ENCODE measurements at regions not wholly inside any gene's neighbourhood (a gene's known extent, or its start where the extent isn't known, plus 50 kb on each side); places are given as distances from the start of the nearest gene placed in this dataset.

- TF ChIP-seq REST (IDR thresholded peaks at IDR 0.05; ENCODE audit: borderline replicate concordance in 1 of 2, low read depth in 1 of 2, low read length in 2 of 2) (no peak), TFAP4 (IDR thresholded peaks at IDR 0.05; ENCODE audit: borderline replicate concordance, low read depth) (peak; percentile 30; the same call in 1 of the 2 replicates), PBX3 (CRISPR knock-in tag; IDR thresholded peaks at IDR 0.05; ENCODE audit: borderline replicate concordance) (0 out of 2 replicates have a peak, but pooled peaks have one; percentile 20), RNF2 (conservative IDR thresholded peaks at IDR 0.05; ENCODE audit: low read depth) (no peak; the same call in 1 of the 2 replicates), EZH2 (conservative IDR thresholded peaks at IDR 0.05; ENCODE audit: low read depth, low read length) (no peak), TBP (CRISPR knock-in tag; IDR thresholded peaks at IDR 0.05) (no peak), REL (CRISPR knock-in tag; conservative IDR thresholded peaks at IDR 0.05) (peak; percentile 59; the same call in 1 of the 2 replicates), KLF11 (CRISPR knock-in tag; IDR thresholded peaks at IDR 0.05) (no peak), MXD3 (CRISPR knock-in tag; IDR thresholded peaks at IDR 0.05) (peak; percentile 43; the same call in 1 of the 2 replicates), ZNF205 (CRISPR knock-in tag; IDR thresholded peaks at IDR 0.05) (peak; percentile 54), AFF4 (CRISPR knock-in tag; IDR thresholded peaks at IDR 0.05) (no peak), POLR2AphosphoS2 (IDR thresholded peaks at IDR 0.05; ENCODE audit: low read depth, low read length) (no peak), RBFOX2 (IDR thresholded peaks at IDR 0.05; ENCODE audit: low read depth, low read length) (no peak), THAP9 (CRISPR knock-in tag; IDR thresholded peaks at IDR 0.05; ENCODE audit: borderline replicate concordance) (peak; percentile 12), FOXM1 (CRISPR knock-in tag; IDR thresholded peaks at IDR 0.05) (no peak)
Observed at GRCh38 chr2:120539937-120540718, 194.2 kb downstream of the INHBB start (continued).
